ENCODE measurements at regions not wholly inside any gene's neighbourhood (a gene's known extent, or its start where the extent isn't known, plus 50 kb on each side); places are given as distances from the start of the nearest gene placed in this dataset.
A peak's percentile ranks its signal among the peaks of the same experiment; 100 is the strongest.

DNA sequence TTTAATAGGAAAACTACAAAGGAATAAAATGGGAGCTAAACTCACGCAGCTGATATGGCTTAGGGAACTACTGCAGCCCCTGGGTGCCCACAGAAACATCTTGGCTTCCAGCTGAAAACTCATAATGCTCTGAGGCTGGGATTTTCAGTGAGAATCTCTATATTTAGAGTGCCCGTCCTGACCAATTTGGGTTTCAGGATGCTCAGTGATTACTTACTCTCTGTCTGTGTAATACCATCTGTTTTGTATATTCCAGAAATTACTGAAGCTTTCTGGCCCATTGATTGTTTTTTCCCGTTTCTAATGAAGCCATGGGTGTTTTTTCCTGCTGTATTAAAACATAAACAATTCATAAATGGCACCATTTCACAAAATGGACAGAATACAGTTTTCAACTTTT lies 50.6 kb upstream of the ZNF385D start:
- no peak for DNase-seq

DNA sequence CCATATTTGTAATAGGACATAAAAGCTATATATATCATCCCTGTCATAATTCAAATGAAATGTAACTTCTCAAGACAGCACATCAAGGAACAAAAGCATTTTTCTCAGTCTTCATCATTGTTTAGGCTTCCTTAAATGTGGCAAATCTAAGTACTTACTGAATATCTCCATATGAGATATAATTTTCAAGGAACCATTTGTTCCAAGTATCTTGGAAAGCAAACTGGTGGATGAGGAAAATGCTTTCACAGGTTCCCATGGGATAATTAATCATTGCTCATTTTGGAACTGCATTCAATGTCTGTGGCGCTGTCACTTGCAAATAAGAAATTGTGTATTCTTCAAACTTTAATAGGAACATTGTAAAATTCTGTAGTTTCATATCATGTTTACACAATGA lies 52.6 kb upstream of the ZNF385D start:
- no peak for DNase-seq

DNA sequence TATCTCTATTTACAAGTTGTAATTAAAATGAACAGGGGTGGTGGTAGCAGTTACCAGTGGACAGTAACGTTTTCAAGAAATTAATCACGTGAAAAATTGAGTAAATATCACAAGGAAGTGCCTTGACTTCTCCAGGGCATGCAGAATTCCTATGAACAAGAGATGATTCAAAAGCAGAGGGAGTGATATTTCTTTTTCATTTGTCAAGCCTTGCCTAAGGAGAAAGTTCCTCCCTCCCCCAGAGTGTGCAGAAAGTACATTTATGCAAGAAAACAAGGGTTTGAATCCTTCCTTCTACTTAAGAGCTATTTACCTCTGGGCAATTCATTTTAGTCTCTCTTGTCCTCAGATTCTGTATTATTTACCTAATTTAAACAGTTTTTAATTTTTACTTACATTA lies 53.3 kb upstream of the ZNF385D start:
- no peak for DNase-seq

DNA sequence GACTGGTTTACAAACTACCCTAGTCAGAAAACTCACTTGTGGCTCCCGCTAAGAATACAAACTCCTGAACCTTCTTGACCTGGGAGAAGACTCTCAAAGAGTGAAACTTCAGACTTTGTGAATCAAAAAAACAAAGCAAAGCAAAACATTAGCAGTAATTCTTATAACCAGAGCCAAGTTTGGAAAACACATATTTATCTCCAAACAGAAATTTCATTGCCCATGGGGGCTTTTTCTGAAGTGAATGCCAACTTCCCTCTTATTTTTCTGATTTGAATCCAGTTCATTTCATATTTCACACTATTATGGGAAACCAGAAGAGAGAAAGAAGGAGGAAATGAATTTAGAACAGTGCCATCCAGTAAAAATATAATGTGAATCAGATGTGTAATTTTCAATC lies 55.7 kb upstream of the ZNF385D start:
- no peak for DNase-seq

DNA sequence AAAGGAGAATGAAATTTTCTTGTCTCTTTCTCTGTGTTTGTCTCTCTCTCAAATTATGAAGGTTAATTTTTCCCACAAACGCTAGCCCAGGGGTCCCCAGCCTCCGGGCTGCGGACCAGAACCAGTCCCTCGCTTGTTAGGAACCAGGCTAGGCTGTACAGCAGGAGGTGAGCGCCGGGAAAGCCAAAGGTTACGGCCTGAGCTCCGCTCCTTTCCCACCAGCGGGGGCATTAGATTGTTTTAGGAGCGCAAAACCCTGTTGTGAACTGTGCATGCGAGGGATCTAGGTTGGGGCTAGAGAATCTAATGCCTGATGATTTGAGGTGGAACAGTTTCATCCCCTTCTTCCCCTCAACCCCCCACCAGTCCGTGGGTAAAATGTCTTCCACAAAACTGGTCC lies 74.7 kb upstream of the ZNF385D start:
- DNase-seq: no peak

DNA sequence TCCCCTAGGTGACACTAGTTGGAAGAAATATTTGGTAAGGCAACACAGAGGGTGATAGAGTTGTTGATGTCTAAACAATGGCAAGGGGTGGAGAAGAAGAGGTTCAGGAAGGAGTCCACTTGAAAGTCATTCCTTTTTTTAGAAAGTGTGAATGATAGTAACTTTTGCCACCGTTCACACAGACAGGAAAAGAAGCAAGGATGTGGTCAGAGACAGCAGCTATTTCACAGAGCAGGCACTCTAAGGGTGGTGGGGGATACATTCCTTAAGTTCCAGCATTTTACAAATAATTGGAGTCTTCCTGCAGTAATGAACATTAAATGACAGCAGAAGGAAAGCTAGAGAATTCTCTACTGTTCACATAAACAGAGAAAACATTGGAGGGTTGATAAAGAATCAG lies 75.4 kb upstream of the ZNF385D start:
- DNase-seq: no peak

DNA sequence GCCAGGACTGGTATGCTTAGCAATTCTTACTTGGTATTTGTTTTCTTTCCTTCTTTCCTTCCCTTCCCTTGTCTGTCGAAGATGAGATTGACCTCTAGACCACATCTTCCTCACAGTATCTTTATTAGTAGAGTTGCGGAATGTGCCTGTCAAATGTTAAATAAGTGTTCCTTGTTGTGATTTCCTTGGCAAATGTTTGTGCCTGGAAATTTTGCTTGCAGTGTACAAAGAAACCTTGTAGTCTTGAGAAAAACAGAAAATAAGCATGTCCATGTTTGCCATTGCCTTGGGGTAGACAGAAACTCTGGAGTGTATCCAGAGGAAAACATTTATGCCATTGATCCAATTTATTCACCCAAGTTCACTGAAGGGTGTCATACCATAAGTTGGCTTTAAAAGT lies 79.5 kb upstream of the ZNF385D start:
- no peak for DNase-seq

DNA sequence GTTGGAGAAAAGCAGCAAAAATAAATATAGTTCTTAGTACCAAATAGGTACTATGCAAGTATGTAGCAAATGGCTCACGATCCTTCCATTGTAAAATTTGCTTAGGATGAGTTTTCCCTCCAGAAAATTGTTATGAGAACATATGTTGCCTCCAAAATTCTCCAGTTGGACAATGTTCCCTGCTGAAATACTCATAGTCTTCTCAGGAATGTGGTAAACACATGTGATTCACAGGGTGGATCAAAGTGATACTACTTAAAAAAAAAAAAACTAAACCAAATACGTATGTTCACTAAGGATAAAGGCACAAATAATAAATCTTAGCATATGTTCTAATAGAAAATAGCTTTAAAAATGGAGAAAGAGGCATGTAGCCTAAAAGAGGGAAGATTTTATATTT lies 84.3 kb upstream of the ZNF385D start:
- DNase-seq: no peak

DNA sequence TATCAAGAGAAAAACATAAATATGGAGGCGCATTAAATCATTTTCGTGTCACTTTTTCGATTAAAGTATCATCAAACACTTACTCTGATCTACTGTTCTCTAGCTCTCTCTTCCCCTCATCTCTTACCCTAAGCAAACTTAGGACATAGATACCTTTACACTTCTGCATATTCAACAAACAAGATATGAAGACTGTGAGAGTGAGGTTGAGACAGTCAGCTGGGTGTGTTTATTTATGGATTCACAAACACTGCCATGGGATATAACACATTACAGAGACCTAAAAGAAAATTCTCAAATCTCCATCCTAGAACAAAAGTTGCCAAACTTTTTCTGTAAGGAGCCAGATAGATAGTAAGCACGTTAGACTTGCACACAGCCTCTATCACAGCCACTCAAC lies 85.2 kb upstream of the ZNF385D start:
- no peak for DNase-seq

DNA sequence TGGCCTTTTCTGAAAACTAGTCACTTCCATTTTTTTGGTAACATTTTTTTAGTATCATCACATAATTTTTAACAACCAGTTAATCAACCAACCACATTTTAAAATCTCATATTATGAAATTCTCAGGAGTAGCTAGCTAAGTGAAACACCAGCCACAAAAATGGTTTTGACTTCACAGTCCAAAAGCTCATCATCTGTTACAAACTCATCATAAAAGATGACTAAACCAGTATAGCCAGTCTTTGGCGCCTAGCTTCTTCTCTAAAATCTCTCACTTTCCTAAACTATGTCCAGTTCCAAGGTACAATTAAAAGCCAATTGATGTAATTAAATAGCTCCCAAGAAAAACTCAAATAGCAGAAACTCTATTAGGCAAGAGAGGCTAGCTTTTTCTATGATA lies 88.2 kb upstream of the ZNF385D start:
- DNase-seq: no peak

DNA sequence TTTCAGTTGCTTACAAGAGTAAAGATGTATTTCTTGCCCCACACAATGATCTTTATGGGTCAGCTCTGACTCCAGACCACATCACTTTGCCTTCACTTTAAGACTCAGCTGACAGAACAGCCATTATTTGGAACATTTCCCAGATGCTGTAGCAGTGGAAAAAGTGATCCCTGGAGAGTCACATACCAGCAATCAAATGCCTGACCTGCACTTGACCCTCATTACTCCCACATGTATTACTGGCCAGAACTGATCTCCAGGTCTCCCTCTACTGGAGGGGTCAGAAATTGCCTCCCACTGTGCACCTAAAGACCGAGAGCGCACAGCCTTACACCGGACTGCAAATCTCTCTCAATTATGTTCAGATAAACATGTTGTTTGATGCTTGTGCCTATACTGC lies 88.6 kb upstream of the ZNF385D start:
- DNase-seq: peak; percentile 40

DNA sequence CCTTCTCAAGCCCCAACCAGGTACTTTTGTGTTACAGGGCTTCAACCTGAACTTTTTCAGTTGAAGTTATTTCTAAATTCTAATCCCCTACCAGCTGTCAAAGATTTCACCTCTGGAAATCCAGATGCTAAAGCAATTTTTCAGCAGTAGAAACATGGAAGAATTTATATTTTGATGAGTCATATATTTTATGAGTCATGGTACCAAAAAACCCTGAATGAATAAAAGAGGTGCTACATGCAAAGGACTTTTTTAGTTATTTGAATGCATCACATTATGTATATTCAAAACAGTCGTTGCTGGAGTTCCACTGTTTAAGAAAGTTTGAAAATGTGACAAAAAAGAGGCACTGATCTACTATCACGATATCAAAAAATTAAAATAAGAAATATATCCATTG lies 96.0 kb upstream of the ZNF385D start:
- no peak for DNase-seq

DNA sequence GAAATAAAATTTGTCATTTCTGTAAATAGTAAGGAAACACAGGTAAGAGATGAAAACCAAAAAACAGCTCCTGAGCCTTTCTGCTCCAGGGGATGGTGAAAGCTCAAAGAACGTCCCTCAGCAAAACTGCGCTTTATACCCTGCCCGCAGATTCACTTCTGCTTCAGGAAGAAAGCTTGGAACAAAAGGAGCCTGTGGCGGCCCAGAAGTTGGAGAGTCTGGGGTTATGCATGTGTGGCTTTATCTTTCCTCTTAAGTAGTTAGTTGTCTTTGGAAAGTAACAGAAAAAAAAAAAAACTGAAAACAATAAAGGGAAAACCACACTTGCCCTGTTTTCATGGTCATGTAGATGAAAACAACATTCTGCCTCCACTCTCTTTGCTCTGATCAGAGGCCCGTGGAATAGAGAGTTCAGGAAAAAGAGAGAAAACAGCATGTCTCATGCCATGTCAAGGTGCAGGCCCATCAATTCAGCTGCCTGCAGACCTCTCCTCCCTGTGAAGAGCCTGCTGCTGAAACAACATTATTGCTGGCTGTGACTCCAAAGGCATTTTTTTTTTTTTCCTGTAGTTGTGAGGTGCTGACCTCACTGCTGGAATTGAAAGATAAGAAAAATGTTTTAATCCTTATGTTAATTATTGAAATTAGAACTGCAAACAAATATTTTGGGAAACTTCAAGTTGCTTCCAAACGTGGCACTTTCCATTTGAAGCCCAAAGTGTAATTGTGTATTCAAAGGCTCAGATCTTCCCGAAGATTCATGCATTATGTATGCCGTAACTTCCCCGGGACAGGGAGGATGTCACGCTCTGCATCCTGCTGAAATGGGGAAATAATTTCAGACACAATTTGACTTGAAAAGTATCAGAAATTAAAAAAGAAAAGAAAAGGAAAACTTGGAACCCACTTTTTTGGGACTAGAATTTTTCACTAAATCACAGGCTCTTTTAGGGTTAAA lies 108.4 kb upstream of the ZNF385D start:
- no peak for DNase-seq

DNA sequence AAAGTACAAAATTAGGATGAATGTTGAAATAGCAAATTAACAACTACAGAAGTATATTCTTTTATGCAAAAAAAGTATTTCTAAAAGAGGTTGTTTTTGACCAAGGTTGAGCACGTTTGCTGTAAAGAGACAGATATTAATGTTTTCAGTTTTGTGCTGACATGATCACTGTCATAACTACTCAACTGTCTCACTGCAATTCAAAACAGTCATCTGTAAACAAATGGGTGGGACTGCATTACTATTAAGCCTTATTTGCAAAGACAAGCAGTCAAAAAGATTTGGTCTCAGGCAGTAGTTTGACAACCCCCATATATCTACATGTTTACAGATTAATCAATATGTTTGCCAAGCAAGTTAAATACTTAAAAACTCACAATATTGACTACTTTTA lies 109.1 kb upstream of the ZNF385D start:
- no peak for DNase-seq

DNA sequence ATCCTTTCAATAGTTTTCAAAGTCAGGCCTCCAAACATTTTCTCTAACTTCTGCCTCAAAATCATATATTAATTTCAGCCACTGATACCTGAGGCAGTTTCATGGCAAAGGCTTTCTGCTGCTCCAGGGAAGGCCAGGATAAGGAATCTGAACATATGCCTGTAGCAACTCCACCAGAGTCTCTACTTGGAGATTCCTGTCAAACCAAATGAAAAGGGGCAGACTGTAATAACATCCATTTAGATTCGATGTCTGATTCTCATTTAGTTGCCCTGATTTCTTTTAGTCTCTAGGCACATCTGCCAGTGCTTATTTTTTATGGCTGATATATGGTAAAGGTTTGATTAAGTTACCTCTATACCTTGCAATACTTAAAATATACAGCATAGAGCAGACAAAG lies 109.6 kb upstream of the ZNF385D start:
- DNase-seq: no peak

DNA sequence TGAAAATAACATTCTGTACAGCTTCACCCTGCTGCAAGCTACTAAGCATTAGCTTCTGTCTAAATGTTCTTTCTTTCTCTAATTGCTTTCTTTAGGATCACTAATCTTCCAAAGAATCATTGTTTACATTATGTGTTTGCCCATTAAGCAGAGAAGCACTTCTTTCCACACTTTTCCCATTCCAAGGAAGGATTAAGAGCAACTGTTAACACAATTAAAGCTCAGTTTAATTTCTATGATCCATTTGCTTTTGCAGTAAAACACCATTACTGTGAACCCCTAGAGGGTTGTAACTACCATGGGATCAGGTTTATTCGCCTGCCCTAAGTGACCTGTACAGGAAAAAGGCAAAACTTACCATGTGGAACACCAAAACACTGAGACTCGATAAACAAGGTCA lies 125.8 kb upstream of the ZNF385D start:
- no peak for DNase-seq

DNA sequence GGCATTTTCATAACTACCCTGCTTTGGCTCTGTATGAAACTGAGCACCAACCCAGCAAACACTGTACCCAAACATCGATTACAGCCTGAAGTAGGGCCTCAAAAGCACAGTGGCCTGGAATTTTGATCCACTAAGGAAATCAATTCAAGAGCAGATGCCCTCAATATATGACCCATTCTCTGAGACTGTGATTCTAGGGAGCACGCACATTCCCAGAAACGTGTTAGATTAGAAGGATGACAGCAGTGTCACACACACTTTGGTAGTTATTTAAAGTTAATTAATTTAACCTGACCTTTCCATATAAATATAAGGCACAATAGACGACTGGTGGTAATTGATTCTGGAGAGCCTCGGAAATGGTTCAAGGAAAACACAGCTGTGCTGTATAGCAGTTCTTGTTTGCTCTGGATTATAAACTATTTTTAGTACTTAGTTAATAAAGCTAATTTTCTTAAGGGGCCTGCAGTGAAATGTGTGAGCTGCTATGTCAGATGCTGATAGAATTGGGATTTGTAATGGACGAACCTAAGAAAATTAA lies 126.3 kb upstream of the ZNF385D start:
- no peak for DNase-seq

DNA sequence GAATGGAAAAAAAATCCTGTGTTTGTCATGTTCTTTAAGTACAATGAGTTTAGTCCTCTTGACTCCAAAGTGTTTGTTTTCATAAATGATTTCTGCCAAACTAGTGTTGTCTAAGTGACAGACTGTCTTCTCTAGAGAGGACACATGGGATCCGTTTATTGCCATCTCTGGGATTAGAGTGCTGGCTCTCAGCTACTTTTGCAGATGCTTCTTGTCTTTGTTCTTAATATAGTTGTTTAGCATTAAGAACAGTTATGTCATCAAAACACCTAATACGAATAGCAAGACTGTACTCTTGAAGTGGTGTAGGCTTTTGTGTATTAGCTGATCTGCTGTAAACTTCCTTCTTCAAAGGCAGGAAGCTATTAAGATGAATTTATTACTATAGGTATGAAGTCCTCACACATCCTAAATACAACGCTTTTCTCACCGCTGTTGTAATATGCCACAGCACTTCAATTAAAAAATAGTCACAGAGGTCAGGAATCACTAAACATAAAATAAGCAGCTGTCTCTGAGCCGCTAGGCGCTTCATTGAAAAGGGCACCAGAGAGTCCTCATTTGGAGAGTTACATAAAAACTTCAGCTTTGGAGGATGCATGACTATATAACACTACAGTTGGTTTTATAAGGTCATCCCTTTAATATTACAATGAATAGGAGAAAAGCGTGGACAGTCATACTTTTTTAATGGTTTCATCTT lies 128.3 kb upstream of the ZNF385D start:
- DNase-seq: no peak

DNA sequence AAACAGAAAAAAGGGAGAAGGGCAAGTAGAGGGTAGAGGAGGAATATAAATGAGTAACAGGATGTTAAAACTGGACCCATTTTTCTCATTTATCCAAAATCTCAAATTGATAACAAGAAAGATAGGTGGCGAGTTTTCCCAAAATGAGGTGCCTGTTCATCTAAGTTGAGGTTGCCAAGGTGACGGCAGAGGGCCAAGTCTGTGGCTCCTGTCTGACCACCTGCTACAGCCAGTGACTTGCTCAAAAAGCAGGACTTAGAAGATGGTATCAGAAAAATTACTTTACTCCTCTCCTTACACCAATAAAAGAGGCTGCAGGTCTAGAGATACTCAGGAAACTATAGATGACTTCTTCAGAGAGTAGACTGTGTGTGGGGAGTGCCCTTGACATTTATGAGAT lies 137.6 kb upstream of the ZNF385D start:
- DNase-seq: no peak

DNA sequence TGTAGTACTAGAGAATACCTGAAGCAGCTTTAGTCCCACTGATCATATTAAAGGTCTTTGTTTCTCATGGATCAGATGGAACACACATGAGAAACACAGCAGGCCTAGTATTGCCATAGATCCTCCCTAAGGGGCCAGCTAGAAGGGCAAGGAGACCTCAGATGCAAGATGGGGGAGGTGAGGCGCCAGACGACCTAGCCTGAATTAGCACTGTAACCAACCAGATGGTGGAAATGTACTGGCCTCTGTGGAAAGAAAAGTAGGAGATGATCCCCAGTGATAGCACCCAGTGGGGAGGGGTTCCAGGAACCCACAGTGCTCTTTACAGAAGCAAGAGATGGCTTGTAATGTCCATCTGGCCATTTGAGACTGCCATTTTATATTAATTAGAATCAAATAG lies 138.2 kb upstream of the ZNF385D start:
- no peak for DNase-seq

DNA sequence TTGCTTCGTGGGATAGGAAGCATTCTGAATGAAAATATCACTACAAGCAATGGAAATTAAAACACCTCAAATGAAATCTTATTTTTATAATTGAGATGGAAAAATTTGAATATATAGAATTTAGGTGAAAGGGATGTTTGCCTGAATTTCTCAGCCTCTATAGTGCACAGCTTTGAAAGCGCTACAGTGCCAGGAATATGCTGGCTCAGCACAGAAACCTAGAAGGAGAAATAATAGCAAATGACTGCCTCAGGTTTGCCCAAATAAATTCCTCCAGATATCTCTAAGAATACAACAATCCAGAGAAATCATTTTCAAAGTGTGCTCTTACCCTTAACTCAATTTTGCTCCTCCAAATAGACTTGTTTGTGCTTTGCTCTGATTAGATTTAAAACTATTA lies 141.1 kb upstream of the ZNF385D start:
- DNase-seq: no peak

DNA sequence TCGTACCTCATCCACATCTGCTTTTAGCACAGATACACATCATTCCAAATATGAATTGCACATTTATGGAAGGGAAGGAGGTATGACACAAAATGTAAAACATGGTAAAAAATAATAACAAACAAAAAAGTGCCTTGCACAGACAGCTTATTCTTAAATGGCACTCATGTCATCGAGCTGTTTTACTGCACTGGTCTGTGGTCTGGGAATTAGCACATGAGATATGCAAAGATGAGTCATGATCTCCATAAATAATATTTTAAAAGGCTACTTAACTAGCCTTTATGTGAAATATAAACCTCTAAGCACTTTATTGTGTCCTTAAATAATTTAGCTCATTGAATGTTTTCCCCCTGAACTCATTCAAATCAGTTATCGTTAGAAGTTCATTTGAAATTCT lies 142.2 kb upstream of the ZNF385D start:
- no peak for DNase-seq

DNA sequence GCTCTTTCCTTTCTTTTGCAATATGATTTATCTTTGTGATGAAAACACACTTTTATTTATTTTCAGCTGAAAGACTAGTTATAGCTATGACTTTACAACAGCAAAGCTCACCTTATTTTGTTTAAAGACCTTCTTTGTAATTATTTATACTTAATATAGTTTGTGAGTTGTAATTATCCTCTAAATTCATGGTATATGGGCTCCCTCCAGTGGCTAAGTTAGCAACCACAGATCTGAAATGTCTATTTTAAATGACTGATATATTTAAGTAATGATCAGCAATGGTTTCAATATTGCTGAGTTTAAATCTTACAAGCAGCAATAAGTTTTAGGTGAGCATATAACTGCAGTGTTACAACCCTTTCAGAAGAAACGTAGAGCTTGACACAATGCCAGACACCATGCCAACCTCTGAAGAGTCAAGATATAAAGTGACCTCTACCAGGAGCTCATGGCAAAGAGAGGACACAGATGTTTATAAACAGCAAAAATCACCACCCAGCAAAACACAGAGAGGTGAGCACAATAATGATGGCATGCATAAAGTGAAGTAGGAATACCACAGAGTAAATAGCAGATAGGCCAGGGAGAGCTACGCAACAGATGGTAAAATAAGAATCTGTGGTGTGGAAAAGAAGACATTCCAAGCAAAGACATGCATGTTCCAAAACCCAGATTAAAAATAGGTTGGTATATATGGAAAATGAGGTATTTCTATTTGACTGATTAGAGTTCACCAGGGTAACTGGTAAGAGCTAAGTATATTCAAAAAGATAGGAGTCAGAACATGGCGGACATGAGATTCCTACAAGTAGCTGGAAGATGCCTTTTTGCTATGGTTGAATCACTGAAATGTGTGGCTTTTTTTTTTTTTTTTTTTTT lies 143.7 kb upstream of the ZNF385D start:
- DNase-seq: peak; percentile 39

Measured in kidney glomerular epithelial cell (primary cell).